GM19397 (cell line): ENCODE measurements at regions not wholly inside any gene's neighbourhood (a gene's known extent, or its start where the extent isn't known, plus 50 kb on each side); places are given as distances from the start of the nearest gene placed in this dataset.
A peak's percentile ranks its signal among the peaks of the same experiment; 100 is the strongest.

Experiments
- ATAC-seq: cut with Tn5 transposase; IDR thresholded peaks from one replicate; pipeline ENCODE4 v1.9.1; 2021; ENCODE audit warnings: mild to moderate bottlenecking, moderate library complexity; ENCODE audit not compliant: unreplicated experiment

DNA sequence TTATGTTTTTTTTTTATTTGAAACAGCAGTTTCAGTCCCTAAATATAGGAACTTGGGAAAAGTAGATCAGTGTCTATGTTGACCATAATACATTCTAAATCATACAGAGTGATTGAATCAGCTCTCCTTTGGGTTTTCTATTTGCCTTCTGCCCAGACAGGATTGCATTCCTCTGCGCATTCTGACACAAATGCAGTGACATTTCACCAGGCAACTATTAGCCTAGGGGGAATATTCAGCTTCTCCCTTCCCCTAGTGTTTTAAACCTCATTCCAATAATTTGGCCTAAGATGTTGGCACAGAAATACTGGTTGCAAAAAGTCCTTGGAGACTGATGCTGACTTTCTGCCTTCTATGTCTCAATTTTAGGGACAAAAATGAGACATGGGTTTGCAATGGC, 172.8 kb downstream of the PTGER3 start:
- ATAC-seq = no peak

DNA sequence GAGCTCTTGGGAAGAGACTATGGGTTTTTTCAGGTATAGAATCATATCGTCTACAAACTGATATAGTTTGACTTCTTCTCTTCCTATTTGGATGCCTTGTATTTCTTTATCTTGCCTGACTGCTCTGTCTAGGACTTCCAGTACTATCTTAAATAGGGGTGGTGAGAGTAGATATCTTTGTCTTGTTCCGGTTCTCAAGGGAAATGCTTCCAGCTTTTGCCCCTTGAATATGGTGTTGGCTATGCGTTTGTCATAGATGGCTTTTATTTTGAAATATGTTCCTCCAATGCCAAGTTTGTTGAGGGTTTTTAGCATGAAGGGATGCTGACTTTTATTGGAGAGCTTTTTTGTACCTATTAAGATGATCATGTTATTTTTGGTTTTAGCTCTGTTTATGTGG, 170.3 kb downstream of the PTGER3 start:
- no peak for ATAC-seq

DNA sequence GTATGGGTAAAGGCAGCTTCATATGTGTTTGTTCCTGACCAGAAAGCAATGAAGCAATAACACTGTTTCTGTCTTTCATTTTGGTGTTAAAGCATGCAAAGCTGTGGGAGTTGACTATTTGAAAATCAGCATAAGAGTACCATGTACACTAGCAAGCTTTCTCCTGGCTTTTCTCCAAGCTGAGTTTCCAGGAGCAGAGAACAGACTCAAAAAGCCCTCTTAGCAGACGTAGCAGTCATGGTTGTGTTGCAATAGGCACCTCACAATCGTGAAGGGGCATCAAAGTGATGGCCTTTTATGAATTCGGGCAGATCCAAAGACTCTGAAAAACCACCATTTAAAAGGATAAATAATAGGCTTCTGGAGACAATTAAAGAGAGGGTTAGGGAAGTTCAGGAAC, 159.7 kb downstream of the PTGER3 start:
- no peak for ATAC-seq

DNA sequence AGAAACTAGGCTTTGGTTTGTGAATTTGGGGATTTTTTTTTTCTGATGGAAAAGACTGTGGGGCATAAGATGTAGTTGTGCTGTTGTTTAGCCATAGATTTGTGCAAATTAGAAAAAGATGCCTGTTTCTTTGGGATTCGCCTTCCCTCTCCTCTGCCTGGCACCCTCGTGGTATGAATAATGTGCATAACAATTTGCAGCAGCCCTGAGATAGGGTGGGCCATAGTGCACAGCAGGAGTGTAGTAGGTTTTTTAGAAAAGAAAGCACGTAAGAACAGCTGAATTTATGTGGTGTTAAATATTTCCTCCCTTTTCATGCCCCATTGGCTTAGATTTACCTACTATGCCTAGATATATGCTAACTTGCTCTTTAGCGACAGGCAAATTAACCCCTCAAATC, 158.9 kb downstream of the PTGER3 start:
- ATAC-seq = no peak

DNA sequence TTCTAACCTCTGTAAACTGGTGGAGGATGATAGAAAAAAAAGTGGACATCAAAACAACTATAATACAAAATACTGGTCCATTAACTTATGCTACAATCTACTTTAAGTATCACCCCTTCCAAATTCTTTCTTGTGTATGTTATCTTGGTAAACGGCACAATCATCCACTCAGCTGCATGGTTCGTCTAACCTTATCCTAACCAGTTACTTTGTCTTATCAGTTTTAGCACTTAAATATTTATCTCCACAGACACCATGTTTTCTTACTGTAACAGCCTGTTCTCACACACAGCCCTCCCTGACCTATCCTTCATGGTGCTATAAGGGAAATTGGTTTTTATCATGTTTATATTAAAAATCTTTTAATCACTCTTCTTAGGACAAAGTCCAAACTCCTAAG, 157.2 kb downstream of the PTGER3 start:
- ATAC-seq = no peak

DNA sequence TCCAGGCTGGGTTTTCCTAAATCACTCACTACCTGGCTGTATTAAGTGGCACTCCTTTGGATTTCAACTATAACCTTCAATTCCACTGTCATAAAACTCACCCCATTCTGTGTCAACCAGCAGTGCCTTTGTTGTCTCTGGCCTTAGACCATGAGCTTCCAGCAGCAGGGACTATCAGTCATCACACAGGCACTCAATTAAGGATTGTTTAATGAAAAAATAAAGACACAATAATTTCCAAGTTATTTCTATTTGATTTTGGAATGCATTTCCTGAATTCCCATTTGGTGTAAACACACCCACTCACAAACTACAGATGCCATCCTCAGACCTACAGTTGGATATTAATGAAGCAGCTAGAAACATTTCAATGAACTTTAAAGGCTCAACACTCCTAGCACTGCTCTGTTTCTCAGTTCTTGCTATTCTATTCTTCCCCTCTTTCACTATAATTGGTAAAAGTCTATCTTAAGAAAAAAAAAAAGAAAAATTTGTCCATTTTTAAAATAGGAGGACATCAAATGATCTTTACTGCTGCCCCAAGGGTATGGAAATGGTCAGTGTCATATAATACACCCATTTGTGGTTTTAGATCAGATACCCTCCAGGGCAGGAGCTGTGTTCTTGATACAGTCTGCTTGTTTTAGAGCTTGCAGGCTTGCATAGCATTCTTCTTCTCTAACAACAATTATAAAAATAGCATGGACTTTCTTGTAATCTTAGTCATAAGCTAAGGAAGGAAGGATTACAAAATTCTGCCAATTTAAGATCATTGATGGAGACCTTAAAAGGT, 156.4 kb downstream of the PTGER3 start:
- no peak for ATAC-seq

DNA sequence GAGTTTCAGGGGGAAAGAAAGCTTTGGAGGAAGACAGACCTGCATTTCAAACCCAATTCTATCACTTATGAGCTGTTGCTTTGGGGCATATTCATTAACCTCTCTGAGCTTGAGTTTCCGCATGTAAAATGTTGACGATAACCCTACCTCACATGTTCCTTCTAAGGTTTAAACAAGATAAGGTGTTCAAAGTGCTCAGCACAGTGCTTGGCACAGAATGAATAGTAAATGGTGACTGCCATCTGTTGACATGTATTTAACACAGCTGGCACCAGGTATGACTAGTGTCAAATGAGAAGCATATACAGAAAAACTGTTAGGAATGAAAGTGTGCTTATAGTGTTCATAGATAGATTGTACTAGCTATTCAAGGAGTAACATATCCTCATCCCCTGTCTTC, 155.5 kb downstream of the PTGER3 start:
- no peak for ATAC-seq

DNA sequence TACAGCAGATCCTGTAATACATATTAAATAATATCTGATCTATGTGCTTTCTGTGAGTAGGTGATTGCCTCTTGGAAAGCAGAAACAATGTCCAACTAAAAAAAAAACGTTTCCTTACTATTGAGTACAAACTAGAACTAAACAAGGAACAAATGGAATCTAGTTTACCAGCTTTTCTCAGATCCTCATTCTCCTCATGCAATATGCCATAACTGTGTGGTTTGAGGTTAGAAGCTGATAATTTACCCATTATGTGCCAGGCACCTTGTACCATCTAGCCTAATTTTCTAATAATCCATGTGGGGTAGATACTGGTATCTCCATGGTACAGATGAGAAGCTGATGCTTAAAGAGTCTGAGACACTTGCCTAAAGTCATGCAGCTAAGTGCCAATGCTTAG, 154.7 kb downstream of the PTGER3 start:
- no peak for ATAC-seq

DNA sequence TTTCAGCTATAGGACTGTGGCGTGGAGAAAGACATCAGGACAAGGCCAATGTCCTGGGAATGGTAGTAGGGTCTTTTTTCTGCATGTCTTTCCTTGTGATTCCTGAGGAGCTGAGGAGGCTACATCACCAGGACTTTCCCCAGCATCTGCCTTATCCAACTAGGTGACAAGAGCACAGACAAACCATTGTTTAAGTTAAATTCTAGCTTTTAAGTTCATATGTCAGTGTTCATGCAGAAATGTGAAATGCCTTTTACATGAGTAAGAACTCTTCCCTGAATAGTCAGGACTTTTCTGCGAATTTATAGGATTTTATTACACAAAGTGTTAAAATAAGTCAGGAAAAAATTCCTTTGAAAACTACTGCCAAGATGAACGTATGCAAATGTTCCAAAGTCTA, 154.2 kb downstream of the PTGER3 start:
- no peak for ATAC-seq

DNA sequence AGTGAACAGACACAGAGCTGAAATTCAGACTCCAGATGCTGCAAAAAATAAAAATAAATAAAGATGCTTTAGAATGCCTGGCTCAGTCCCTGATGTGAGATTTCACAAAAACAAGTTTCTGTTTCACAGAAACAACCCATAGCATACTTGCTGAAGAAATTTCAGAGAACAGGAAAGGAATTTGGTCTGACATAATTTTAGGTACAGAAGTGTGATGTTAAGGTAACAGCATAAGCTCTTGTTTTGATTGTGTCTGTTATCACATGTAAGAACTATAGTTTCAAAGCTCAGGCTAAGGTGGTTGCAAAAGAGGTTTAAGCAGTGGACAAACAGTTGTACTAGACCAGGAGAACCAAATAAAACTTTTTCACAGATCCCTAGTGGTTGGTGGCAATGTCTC, 152.1 kb downstream of the PTGER3 start:
- ATAC-seq = no peak

DNA sequence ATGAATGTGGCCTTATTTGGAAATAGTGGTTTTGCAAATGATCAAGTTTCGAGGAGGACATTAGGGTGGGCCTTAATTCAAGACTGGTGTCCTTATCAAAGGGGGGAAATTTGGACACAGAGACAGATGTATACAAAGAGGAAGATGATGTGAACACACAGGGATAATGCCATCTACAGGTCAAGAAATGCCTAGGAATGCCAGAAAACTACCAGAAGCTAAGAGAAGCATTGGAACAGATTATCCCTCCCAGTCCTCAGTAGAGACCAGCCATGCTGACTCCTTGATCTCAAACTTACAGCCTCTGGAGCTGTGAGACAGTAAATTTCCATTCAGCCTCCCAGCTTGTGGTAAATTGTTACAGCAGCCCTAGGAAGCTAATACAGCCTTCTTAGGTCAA, 151.4 kb downstream of the PTGER3 start:
- no peak for ATAC-seq

DNA sequence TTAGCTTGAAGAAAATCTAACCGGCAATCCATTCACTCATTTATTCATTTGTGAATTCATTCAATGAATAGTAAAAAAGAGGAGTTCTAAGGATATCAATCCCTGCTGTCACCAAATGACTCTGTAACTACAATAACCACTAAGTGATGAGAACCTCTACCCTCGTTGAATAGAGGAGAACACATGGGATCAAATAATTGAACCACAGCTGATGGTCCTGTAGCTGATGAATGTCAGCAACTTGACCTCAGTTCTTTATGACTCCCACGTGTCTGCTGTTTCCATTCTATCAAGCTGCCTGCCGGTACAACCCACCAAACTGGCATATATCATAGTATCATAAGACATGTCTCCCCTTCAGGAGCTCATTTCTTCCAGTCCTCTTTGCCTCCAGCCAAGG, 150.3 kb downstream of the PTGER3 start:
- ATAC-seq = no peak

DNA sequence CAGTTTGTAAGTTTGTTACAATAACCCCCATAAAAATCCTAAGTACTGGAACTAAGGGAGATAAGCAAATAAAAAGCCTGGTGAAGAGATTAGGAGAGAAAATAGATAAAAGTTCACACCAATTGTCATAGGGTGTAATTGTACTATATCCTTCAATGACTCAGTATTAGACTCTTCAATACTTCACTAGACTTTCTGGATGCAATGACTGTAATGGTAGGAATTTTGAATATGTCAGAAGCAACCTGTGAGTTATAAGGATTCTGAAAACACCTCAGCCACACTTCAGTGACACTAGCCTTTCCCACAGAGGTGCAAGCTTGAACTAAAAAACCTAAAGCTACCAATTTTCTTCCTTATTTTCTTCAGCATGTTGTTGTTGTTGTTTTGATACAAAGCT, 147.9 kb downstream of the PTGER3 start:
- ATAC-seq = no peak

DNA sequence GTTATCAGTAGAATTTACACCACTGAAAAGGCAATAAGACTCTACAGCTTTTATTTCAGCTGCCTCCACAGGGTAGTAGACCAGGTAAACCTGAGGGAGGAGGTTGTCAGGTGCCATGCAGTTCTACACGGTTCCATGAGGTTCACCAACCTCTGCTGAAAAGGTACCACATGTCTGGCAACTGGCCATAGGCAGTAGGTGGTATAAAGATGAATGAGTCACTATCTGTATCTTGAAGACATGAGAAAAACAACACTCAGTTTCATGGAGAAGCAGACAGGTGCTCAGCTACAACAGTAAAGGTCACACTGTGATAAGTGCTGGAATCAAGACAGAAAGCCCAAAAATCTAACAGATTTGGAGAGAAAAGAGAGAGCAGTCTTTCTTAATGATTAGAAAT, 145.4 kb downstream of the PTGER3 start:
- no peak for ATAC-seq

DNA sequence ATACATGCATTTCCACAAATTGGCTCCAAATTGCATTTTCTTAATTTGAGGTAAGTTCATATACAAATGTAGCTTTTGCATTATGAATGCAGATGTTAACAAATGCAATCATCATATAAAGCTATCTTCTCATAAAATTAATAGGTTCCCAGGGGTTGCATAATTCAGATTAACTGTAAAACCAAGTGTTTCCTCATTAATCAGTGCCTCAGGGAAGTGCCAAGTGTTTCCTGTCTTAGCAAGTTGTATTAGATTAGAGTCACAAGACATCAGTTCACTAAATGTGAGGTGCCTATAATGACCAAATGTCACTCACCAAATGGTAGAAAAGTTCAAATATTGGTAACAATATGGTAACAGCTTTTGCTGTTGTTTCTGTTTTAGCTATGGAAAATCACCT, 140.8 kb downstream of the PTGER3 start:
- no peak for ATAC-seq

DNA sequence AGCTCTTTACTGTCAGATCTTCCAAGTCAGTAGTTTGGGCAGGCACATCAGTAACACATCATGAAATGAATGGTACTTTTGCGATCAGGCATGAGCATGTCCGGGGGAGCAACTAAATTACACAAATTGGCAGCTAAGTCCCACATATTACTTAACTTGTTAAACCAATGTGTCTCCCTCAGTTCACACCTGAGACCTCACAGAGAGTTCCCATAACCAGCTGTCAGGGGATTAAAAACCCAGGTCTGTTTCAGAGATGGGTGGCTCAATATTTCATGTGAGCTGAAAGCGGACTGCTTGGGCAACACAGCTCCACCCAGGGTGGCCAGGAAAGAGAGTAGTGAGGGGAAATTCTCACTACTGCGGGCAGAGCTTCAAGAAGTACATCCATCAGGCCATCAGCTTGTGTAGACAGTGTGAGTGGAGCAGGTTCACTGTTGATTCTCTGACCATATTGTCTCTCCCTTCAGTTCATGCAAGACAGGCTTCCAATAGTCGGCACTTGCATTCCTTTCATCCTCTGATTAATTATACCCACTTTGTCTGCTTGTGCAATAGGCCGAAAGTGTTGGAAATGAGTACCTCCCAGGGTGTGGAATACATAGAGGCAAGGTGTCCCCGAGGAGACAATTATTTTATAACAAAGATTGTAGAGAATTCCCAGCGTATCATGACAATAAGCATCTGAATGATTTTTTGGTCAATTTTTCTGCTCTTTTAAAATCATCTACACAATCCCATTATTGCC, 139.9 kb downstream of the PTGER3 start:
- ATAC-seq = no peak

DNA sequence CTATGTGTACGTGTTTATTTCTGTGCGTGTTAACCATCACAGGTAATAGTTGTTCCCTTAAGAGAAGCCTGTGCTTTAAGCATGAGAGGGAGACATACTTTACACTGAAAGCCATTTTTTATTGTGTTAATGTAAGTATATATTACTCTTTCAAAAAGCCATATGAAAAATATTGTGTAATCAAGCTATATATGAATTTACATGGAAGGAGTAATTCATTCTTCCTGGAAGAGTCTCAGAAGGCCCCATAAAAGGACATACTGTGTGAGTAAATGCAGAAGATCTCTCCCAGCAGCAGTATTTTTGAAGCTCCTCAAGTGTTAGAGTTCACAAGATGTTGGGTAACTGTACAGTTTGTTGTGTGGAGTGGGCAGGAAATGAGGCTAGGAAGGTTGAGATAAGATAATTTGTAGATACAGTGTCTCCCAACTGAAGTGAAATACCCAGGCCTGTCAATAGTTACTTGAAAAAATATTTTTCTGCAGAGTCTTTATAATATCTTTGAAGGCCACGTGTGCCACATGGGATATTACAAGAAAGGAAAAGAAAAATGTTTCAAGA, 138.3 kb downstream of the PTGER3 start:
- no peak for ATAC-seq

DNA sequence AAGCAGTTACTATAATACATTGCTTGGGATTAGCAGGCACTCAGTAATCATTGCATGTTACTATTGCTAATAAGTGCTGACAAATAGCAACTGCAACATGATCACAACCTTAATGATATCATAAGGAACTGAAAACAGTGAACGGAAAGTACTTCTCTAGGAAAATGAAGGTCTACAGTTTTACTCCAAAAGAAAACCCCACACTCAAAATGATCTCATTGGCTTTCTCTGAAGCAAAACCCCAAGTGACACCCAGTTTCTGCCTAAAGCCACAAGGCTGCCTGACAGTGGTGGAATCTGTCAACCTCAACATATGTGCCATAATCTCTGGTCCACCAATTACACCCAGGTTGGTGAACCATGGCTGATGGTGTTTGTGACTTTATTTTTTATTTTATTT, 137.6 kb downstream of the PTGER3 start:
- peak; percentile 80 for ATAC-seq

DNA sequence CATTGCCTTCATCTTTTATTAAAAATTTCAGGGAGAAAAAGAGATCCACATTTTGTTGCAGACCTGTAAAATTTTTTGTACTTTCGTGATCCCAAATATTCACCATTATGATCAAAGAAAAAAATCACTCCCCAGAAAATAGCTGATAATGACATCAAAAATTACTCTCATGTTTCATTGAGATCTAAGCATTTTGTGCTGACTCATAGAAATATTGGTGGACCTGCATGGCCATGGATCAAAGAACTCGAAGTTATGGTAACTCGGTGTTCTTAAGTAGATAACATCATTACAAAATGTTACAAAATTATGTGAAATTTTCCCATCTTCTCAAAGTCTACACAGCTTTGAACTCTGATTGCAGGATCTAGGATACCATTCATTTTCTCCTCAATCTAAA, 135.8 kb downstream of the PTGER3 start:
- no peak for ATAC-seq

DNA sequence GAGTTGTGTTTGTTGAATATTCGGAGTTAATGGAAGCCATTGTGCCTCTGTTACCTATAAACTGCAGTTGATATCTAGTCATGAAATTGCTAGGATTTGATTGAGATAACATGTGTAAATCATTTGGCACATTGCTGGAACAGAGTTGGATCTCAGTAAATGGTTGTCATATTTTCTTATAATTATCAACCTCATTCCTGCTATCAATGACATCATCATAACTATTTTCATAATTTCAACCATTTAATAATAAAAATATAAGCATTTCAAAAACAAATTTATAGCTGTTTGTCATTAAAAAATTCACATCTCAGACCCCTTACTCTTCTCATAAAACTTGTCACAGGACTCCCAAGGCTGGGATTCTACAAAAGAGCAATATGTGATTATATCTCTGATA, 133.4 kb downstream of the PTGER3 start:
- ATAC-seq = no peak

DNA sequence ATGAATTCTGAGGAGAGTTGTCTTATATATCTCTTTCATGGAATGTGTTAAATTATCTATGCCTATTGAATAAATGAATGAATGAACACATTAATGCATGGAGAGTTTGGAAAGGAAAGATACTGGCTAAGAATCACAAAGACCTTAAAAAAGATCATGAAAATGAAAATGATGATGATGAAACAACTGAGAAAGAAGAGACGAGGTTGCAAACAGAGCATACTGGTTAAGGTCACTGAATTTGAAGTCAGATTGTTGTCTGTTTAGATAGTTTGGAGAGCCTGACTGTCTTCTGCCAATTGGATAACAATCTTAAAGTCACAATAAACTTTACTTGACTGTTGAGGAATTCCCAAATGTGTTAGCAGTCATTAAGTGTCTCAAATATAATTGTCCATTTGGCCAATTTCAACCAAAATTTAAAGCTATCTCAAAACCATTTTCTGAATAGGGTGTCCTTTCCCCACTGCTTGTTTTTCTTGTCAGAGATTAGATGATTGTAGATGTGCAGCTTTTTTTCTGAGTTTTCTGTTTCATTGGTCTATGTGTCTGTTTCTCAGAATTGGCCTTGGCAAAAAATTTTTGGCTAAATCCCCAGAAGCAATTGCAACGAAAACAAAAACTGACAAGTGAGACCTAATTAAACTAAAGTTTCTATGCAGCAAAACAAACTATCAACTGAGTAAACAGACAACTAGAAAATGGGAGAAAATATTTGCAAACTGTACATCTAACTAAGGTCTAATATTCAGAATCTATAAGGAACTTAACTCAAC, 132.2 kb downstream of the PTGER3 start:
- no peak for ATAC-seq

DNA sequence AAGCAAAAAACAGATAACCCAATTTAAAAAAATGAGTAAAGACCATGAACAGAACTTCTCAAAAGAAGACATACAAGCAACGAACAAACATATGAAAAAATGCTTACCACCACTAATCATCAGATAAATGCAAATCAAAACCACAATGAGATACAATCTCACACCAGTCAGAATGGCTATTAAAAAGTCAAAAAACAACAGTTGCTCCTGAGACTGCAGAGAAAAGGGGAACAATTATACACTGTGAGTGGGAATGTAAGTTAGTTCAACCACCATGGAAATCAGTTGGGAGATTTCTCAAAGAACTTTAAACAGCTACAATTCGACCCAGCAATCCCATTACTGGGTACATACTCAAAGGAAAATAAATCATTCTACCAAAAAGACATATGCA, 131.6 kb downstream of the PTGER3 start:
- no peak for ATAC-seq
